ENCODE measurements at regions not wholly inside any gene's neighbourhood (a gene's known extent, or its start where the extent isn't known, plus 50 kb on each side); places are given as distances from the start of the nearest gene placed in this dataset.
"Not testable (repeated sequence)": the region's sequence is repeated elsewhere in the genome, so short reads cannot be mapped to it uniquely, and the experiment has no call there.

DNA sequence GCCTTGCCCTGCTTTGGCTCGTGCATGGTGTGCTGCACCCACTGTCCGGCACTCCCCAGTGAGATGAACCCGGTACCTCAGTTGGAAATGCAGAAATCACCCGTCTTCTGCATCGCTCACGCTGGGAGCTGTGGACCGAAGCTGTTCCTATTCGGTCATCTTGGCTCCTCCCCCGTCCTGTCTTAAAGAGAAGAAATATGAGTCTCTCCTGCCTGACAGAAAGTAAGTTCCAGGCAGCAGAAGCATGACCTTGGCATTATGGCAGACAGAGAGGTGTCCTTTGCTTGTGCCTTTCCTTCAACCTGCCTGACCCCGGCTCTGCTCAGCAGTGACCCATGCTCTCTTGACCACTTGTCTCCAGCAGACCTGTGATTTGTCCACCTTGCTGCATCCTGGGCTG is 62.5 kb upstream of the CYP1B1 start:
- TF ChIP-seq POLR2A (IDR thresholded peaks at IDR 0.05) (no peak), EP300 (IDR thresholded peaks at IDR 0.05) (no peak)
- TF ChIP-seq, protein P1, sequence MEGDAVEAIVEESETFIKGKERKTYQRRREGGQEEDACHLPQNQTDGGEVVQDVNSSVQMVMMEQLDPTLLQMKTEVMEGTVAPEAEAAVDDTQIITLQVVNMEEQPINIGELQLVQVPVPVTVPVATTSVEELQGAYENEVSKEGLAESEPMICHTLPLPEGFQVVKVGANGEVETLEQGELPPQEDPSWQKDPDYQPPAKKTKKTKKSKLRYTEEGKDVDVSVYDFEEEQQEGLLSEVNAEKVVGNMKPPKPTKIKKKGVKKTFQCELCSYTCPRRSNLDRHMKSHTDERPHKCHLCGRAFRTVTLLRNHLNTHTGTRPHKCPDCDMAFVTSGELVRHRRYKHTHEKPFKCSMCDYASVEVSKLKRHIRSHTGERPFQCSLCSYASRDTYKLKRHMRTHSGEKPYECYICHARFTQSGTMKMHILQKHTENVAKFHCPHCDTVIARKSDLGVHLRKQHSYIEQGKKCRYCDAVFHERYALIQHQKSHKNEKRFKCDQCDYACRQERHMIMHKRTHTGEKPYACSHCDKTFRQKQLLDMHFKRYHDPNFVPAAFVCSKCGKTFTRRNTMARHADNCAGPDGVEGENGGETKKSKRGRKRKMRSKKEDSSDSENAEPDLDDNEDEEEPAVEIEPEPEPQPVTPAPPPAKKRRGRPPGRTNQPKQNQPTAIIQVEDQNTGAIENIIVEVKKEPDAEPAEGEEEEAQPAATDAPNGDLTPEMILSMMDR (IDR thresholded peaks at IDR 0.05) = no peak
- Histone ChIP-seq H3K27ac (no peak overlapping the region), H3K9me3 (no peaks in the 10 kb centered on the region), H3K4me3 (no peak overlapping the region), H3K36me3 (no peaks in the 10 kb centered on the region), H3K4me1 (ENCODE audit: insufficient read depth) (no peaks in the 10 kb centered on the region), H3K27me3 (no peaks in the 10 kb centered on the region)
- 95 to 97% (median 96%) methylated on average over 10 of the region's 10 CpGs for WGBS, 3 donors
- intact Hi-C loops (cut with DNase I) = no loop called here
- no peak for DNase-seq

DNA sequence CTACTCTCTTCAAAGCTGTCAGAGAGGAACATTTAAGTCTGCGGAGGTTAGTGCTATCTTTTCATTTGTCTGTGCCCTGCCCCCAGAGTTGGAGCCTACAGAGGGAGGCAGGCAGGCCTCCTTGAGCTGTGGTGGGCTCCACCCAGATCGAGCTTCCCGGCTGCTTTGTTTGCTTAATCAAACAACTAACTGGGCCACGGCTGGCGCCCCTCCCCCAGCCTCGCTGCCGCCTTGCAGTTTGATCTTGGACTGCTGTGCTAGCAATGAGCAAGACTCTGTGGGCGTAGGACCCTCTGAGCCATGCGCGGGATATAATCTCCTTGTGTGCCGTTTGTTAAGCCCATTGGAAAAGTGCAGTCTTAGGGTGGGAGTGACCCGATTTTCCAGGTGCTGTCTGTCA is 62.0 kb upstream of the CYP1B1 start:
- DNase-seq; H3K4me3 ChIP-seq; H3K9me3 ChIP-seq; H3K36me3 ChIP-seq; intact Hi-C loops (cut with DNase I); H3K27ac ChIP-seq; H3K4me1 ChIP-seq (ENCODE audit: insufficient read depth); H3K27me3 ChIP-seq: not testable (repeated sequence)
- WGBS, 3 donors = 92 to 94% (median 94%) methylated on average over 12 of the region's 12 CpGs

- Histone ChIP-seq H3K36me3 (no peaks in the 10 kb centered on the region), H3K27me3 (no peaks in the 10 kb centered on the region), H3K4me1 (ENCODE audit: insufficient read depth) (no peaks in the 10 kb centered on the region), H3K4me3 (no peak overlapping the region), H3K27ac (no peak overlapping the region), H3K9me3 (no peaks in the 10 kb centered on the region)
- no peak for TF ChIP-seq EP300 (IDR thresholded peaks at IDR 0.05)
- TF ChIP-seq, protein P1 (IDR thresholded peaks at IDR 0.05) = no peak
- no peak for TF ChIP-seq POLR2A (IDR thresholded peaks at IDR 0.05)
- 90 to 98% (median 95%) methylated on average over 2 of the region's 2 CpGs for WGBS, 3 donors
- intact Hi-C loops (cut with DNase I) = no loop called here
- DNase-seq = no peak
Observed at GRCh38 chr2:38131676-38132075, 55.7 kb upstream of the CYP1B1 start.

- H3K27me3 ChIP-seq = no peaks in the 10 kb centered on the region
- TF ChIP-seq POLR2A (IDR thresholded peaks at IDR 0.05) (no peak), EP300 (IDR thresholded peaks at IDR 0.05) (no peak)
- TF ChIP-seq, protein P1 (IDR thresholded peaks at IDR 0.05) = no peak
- intact Hi-C loops (cut with DNase I) = no loop called here
- 84 to 89% (median 85%) methylated on average over 3 of the region's 3 CpGs for WGBS, 3 donors
- no peak overlapping the region for H3K4me3 ChIP-seq
- DNase-seq = no peak
- no peaks in the 10 kb centered on the region for H3K36me3 ChIP-seq
- H3K9me3 ChIP-seq = no peaks in the 10 kb centered on the region
- H3K27ac ChIP-seq = no peak overlapping the region
- H3K4me1 ChIP-seq (ENCODE audit: insufficient read depth) = no peaks in the 10 kb centered on the region
Observed at GRCh38 chr2:38130876-38131275, 54.9 kb upstream of the CYP1B1 start.

GRCh38 chr2:38129987-38130386 is 54.0 kb upstream of the CYP1B1 start:
- intact Hi-C loops (cut with DNase I) = no loop called here
- WGBS, 3 donors = 77 to 90% (median 83%) methylated on average over 3 of the region's 3 CpGs

More at GRCh38 chr2:38129987-38130386, 54.0 kb upstream of the CYP1B1 start:
- H3K36me3 ChIP-seq = no peaks in the 10 kb centered on the region
- no peak for DNase-seq
- H3K4me1 ChIP-seq (ENCODE audit: insufficient read depth) = no peaks in the 10 kb centered on the region
- no peaks in the 10 kb centered on the region for H3K27me3 ChIP-seq
- TF ChIP-seq, protein P1 (IDR thresholded peaks at IDR 0.05) = no peak
- TF ChIP-seq EP300 (IDR thresholded peaks at IDR 0.05) = no peak
- no peak for TF ChIP-seq POLR2A (IDR thresholded peaks at IDR 0.05)
- no peak overlapping the region for H3K4me3 ChIP-seq
- H3K27ac ChIP-seq = no peak overlapping the region
- no peaks in the 10 kb centered on the region for H3K9me3 ChIP-seq
